ENCODE measurements at regions not wholly inside any gene's neighbourhood (a gene's known extent, or its start where the extent isn't known, plus 50 kb on each side); places are given as distances from the start of the nearest gene placed in this dataset.
"Not testable (repeated sequence)": the region's sequence is repeated elsewhere in the genome, so short reads cannot be mapped to it uniquely, and the experiment has no call there.

DNA sequence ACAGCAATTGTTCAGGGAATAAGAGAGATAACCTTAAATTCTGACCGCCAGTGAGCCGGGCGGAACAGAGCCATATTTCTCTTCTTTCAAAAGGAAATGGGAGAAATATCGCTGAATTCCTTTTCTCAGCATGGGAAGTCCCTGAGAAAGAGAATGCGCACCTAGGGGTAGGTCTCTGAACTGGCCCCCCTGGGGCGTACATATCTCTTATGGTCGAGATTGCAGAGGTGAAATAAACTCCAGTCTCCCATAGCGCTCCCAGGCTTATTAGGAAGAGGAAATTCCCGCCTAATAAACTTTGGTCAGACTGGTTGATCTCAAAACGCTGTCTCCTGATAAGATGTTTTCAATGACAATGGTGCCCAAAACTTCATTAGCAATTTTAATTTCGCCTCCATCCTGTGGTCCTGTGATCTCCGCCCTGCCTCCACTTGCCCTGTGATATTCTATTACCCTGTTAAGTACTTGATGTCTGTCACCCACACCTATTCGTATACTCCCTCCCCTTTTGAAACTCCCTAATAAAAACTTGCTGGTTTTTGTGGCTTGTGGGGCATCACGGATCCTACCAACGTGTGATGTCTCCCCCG is 195.8 kb upstream of the HMCN1 start:
- DNase-seq, result not testable (repeated sequence)

GRCh38 chr1:185537596-185537995 is 196.6 kb upstream of the HMCN1 start:
- DNase-seq, result no peak

DNA sequence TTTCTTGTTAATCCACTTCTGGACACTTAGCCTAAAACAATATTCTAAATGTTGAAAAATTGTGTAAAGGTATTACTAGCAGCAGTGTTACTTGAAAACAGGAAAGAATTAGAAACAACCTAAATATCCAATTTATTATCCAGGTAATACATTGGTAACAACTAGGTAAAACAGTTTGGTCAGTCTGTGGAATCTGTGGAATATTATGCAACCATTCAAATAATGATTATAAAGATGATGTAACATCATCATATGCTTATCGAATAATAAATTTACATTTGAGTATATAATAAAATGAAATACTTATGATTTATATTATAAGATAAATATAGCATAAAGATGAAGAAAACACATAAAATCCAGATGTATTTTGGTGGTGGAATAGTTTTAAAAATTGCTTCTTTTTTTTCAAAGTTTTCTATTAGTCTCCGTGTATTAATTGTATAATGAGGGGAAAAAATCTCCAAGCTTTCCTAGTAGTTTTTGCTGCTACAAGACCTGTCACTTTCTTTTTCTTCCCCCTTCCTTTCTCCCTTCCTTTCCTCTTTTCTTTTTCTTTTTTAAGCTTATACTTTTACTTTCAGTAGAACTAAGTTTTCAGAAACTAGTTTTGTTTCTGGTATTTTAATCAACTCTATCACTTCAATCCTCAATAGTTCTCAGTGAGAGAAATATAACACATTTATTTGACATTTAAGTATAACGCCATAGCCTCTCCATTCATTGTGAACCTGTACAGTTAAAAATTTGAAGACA is 197.8 kb upstream of the HMCN1 start:
- no peak for DNase-seq

DNA sequence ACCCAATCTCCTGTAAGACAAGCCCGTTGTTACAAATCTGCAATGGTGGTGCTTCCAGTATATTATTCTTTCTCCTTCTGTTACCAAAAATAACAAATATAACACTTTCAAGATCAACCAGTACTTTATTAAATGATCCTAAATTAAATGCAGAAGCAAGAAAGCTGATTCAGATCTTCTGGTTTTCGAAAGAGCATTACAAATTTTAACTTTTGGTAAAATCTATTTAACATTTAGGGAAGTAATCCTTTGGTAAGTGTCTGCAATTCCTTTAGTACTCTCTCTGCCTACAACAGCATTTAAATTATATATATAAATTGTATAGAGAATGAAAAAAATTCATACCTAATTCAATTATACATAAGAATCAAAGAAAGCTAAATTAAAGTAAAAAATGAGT is 198.6 kb upstream of the HMCN1 start:
- no peak for DNase-seq

DNA sequence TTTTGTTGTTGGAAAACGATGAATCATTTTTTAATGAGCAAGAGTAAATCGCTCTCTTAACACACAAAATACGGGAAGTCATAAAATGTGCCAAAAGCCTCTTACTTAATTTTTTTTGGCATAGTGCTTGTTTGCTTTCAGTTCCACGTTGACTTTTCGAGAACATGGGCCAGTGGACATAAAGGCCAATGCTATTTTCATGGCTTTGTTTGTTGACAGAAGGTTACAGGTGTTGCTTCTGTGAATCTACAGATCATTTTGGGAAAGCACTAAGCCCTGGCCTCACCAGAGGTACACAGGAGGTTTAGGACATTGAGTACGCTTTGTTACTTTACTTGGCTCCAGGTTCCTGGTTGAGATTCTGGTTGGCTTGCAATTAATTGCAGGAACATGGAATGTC is 199.4 kb upstream of the HMCN1 start:
- no peak for DNase-seq

- DNase-seq, result no peak
These were observed 200.6 kb upstream of the HMCN1 start for GRCh38 chr1:185533596-185533995.

DNA sequence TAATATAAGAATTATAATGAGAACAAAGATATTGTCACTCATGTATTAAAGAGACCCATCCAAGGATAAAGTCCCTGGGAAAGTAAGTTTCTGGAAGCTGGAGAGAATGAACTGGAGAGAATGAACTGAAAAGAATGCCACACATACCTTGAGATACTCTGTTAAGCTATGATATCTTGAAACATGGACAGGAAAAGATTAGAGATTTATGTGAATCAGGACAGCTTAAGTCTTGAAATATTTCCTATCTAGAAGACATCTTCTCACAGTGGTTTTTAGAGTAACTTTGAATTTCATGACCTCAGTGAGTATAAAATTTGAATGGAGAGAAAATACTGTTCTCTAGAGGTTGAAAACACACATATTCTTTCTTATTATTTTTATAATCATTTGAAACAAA is 201.3 kb upstream of the HMCN1 start:
- no peak for DNase-seq

DNA sequence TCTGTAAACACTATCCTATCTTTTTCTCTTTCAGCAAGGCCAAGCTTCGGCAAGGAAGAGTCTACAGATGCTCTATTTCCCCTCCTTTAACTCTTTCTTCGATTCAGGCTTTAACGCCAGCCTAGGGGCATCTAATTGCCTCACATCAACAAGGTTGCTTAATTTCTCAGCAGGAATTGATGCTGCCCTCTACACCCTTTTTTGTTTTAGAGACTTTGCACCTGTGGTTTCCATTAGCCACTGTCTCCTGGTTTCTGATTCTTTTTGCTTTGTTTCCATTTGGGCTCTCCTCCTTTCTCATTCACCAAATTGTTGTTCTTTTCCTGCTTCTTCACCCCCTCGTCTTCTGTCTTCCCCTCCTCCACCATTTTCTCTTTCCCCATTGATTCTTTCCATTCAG is 202.4 kb upstream of the HMCN1 start:
- no peak for DNase-seq

GRCh38 chr1:185530215-185530614 is 204.0 kb upstream of the HMCN1 start:
- no peak for DNase-seq

DNA sequence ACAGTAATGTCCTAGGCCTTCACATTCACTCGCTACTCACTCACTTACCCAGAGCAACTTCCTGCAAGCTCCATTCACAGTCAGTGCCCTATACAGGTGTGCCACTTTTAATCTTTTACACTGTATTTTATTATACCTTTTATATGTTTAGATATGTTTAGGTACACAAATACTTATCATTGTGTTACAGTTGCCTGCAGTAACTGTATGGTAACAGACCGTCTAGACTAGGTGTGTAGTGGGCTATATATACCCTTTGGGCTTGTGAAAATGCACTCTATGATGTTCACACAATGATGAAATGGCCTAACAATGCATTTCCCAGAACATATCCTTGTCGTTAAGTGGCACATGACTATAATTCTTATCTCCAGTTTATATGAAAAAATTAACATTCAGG is 204.5 kb upstream of the HMCN1 start:
- no peak for DNase-seq

DNA sequence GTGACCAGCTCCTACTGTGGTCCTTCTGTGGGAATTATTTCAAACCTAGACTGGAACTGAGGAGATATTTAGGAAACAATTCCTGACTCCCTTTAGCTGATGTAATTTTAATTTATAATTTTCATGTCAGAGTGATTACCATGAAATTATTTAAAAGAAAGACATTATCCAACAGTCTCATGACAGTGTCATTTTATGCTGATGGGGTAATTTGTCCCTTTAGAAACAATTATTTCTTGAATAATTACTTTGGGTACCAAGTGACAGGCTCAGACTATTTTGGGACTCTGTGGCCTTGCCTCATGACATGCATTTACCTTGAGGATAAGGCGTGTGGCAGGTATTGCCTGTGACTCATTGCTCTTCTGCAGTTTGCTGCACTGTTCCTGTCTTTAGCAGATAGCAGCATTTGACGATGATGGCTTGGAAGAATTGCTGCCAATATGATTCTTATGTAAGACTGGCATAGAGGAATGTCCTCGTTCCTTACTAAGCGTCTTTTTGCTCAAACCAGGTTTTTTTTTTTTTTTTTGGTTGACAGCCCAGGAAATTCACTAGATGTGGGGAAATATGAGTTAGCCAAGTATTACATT is 206.0 kb upstream of the HMCN1 start:
- DNase-seq, result no peak

GRCh38 chr1:185526344-185527307 is 207.6 kb upstream of the HMCN1 start:
- no peak for DNase-seq

GRCh38 chr1:185520188-185520920 is 203.3 kb upstream of the IVNS1ABP start:
- no peak for DNase-seq

GRCh38 chr1:185517808-185518419 is 200.9 kb upstream of the IVNS1ABP start:
- no peak for DNase-seq

- not testable (repeated sequence) for DNase-seq
These were observed 200.3 kb upstream of the IVNS1ABP start for GRCh38 chr1:185517301-185517700.

DNA sequence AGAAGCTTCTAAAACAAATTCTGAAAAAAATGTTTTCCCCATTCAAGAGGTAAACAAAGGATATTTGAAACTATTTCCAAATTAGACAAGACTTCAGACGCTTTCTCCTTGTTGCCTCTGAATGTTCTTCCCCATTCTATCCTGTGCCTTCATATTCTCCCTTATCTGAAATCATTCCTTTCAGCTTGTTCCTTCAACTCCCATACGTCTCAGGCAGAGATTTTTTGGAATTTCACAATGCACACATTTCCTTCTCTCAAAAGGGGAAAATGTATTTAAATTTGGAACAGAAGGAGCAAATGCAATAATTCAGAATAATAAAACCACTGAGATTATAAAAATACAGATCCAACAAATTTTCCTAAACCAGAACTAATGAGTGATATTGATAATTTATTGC is 198.7 kb upstream of the IVNS1ABP start:
- no peak for DNase-seq

DNA sequence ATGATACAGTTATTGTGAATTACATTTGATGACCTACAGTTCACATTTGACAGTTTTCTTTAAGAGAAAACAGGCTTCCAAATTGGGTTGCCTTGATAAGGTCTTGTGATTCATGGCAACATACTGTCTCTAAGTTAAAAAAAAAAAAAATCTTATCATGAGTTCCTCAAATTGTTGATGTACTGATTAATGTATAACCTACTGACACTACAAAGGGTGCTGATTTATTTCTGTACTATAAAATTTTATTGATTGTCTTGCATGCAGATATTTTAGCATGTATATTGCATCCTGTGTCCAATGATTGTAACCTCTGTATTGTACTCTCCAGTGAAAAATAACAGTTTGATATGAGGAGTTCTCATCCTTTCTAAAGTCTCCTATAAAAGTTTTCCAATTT is 197.3 kb upstream of the IVNS1ABP start:
- DNase-seq, result no peak

- no peak for DNase-seq
These were observed 195.4 kb upstream of the IVNS1ABP start for GRCh38 chr1:185512442-185512841.

- DNase-seq, result no peak
These were observed 184.1 kb upstream of the IVNS1ABP start for GRCh38 chr1:185501099-185501498.

GRCh38 chr1:185500001-185500626 is 183.1 kb upstream of the IVNS1ABP start:
- no peak for DNase-seq

GRCh38 chr1:185498207-185498606 is 181.2 kb upstream of the IVNS1ABP start:
- no peak for DNase-seq

DNA sequence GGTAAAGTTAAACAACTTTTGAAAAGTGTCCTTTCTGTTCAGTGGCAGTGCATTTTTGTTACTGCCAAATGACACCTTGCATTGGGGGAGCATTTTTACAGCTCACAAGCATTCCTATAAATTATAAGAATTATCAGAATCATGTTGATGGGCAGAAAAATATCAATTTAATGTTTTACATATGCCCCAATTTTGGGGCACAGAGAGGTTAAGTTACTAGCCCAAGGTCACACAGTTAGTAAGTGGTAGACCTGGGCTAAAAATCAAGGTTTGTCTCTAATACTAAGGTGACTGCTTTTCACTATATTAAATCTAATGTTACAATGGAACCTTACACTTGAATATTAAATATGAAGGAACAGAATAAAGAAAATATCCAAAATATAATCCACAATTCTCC is 180.1 kb upstream of the IVNS1ABP start:
- DNase-seq, result no peak

All from NCI-H1417 treated with DMSO at 0.1 percent for 48 hours (cell line).